Posterior cingulate gyrus (tissue), 11 donors: ENCODE measurements at regions not wholly inside any gene's neighbourhood (a gene's known extent, or its start where the extent isn't known, plus 50 kb on each side); places are given as distances from the start of the nearest gene placed in this dataset.

Source experiments
- DNase-seq, 10 donors: peaks; one replicate each; pipeline versions ENCODE4 v3.0.0 to v3.0.0-alpha.2; 2020 to 2021; ENCODE audit warnings: mixed read lengths in 3 of 10
- intact Hi-C: fragments of 100-400 bp; cut with DNase I; formaldehyde crosslinking; loops from one replicate; pipeline ENCODE4 v1.15.1; 2023

DNA sequence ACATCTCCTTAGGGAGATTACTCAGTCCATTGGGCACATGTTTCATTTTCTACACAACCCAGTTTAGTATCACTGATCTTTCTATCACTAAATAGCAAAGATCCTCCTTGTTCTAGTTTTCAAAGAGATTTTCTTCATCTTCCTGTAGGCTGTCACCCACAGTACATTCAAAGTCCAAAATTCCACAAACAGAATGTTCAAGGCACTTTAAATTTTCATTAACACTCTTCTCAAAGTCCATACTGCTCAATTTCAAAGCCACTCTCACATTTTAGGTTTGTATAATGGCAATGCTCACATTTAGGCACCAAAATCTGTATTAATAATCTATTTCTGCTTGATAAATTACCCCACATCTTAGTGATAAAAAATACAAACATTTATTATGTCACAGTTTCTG, 152.8 kb downstream of the FSIP2 start:
- no peak for DNase-seq
- intact Hi-C loops = no loop called here

DNA sequence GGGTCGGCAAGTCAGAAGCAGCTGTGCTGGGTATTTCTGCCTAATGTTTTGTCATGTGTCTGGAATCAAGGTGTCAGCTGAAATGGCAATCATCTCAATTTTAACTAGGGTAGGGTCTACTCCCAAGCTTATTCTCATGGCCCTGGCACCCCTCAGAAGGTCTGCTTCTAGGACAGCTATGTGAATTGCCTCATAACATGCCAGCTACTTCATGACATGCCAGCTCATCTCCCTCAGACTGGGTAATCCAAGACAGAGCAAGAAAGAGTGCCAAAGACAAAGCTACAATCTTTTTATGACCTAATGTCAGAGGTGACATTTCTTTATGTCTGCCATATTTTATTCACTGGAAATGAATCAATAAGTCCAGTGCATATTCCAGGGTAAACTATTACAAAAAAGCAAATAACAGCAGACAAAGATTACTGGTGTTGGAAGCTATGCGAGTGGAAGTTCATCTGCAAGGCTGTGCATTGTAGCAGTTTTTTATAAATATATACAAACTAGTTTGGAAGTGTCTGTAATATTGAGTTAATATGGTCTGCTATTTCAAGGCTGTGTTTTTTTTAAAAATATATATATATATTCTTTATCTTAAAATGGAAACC, 153.3 kb downstream of the FSIP2 start:
- no peak for DNase-seq
- intact Hi-C loops = no loop called here

DNA sequence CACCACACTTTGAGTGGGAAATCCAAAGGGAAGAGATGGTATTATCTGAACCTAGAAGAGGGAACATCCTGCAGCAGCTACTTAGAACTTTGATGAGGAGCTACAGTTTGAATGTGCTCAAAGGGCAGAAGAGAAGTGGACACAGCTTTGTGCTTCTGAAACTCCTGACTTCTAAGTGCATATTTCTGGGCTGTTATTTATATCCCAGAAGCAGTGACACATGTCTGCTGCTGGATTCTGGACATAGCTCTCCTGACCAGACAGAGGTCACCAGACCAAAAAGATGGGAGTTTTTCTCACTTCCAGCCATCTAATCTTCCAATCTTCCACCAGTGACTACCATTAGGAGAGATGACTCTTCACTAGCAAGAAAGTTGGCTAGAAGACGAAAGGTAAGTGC, 153.9 kb downstream of the FSIP2 start:
- intact Hi-C loops = no loop called here
- no peak for DNase-seq

DNA sequence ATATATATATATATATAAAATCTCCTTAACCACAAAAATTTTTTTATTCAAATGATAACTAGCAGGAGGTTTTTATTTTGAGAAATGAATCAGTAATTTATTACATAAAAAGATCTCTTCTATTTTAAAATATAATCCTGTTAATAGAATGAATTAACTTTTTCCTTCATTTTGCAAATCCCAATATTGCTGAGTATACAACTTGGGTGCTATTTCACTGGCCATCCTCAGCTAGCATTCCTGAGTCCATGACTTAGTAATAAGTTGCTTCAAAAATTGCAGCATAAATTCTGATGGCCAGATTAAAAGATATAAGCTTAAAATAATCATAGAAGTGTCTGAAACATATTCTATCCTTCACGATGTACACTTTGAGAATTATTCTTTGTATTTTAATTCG, 155.6 kb downstream of the FSIP2 start:
- intact Hi-C loops = no loop called here
- no peak for DNase-seq

DNA sequence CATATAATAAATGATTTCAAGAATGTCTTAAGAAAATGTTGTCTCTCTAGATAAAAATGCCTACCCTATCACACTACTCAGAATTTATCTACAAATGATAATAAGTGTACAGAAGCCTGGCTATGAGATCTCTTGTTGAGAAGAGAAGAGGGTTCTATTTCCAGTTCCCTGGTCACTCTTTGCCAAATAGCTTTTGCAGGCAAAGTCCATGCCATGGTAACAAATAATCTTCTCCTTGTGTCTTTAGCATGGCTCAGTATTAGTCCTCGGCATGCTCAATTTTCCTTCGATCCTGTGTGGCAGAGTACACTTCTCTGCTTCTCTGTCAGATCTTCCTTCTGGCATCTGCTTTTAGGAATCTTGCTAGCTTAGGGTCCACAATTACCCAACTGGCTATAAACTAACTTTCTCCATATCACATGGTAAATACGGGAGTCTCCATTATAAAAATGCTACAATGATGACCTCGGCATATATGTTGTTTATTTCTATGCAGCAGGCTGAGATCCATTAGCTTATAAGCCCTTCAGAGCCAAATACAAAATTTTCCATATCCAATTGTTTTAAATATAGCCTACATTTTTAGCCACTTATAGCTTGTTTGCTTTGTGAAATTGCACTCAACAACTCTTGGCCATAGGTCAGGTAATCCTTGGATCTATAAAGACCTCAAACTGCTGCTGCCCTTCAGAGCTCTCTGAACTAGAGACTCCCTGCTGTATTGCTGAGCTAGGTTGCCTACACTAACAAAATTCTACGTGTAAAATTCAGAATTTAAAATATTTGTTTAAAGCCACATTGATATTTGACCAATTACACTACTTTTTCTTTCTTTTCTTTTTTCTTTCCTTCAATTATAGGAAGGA, 157.5 kb downstream of the FSIP2 start:
- intact Hi-C loops = no loop called here
- DNase-seq = no peak

DNA sequence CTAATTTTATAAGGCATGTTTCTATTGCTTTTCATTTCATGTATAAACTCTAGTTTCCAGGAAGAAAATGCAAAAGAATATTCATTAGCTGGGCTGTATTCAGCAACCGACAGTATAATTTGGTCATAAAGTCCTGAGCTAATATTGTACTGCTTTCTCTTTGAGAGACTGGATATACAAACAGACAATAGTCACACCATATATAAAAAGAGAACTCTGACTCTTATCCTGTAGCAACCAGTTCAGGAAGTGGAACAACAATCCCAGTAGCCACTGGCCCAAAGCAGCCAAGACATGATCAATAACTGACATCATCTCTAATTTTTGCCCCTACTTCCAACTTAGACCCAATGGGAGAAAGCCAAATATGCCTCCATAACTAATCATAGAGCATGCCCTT, 160.8 kb downstream of the FSIP2 start:
- intact Hi-C loops = no loop called here
- DNase-seq = no peak

DNA sequence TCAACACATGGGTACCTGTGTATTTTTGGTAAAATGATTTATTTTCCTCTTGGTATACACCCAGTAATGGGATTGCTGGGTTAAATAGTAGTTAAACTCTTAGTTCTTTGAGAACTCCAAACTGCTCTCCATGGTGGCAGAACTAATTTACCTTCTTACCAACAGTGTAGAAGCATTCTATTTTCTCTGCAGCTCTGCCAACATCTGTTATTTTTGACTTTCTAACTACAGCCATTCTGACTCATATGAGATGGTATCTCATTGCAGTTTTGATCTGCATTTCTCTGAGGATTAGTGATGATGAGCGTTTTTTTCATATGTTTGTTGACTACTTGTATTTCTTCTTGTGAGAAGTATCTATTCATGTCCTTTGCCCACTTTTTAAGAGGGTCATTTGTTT, 180.6 kb downstream of the FSIP2 start:
- intact Hi-C loops = no loop called here
- DNase-seq = no peak

DNA sequence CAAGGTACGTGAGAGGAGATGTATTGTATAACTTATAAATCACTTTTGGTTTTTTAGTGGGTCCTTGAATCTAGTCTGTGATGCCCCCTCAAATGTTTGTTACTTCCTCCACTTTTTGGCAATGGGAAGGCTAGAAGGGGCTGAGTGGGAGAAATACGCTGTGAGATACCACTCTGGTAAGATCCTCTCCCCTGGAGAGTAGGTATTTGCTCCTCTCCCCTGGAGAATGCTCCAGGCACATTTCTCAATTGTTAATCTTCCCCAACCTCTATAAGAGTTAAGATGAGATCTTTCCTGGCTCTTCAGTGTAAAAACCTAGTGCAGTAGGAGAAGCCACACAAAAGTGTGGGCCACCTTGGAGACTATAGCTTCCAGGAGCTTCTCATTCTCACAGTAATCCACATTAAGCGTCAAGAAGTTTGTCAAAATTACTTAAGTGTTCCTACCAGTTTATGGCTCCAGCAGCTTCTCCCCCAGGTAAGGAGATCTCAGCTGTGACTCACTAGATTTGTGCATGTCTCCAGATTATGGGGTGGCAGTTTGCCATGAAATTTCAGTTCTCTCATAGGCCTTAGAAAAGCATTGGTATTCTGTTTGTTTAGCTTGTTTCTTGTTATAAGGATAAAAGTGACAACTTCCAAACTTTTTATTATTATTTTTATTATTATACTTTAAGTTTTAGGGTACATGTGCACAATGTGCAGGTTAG, 182.6 kb downstream of the FSIP2 start:
- intact Hi-C loops = no loop called here
- DNase-seq = no peak

DNA sequence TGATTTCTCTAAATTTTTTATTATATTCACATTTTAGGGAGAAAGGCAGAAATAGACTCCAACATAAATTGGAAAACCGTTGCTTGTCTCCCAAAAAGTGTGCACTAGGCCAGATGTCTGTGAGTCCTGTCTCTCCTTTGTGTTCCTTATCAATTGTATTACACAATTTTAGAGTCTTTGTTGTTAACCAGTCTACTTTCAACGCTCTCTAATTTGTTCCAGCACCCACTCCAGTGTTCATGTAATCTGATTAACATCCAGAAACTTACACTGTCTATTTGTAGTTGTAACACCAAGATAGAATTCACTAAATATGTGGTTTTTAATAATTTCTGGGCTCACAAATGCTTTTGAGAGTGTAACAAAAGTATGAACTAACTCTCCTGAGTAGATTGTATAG, 195.6 kb downstream of the FSIP2 start:
- no peak for DNase-seq
- intact Hi-C loops = no loop called here

DNA sequence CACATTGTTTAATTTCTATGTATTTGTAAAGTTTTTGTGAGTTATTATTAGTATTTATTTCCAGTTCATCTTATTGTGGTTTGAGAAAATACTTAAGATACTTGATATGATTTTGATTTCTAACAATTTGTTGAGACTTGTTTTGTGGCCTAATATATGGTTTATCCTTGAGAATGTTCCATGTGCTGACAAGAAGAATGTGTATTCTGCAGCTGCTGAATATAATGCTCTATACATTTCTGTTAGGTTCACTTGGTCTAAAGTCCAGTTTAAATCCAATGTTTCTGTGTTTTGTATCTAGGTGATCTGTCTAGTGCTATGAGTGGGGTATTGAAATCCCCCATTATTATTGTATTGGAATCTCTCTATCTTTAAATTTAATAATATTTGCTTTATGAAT, 201.3 kb downstream of the FSIP2 start:
- intact Hi-C loops = no loop called here
- DNase-seq = no peak

DNA sequence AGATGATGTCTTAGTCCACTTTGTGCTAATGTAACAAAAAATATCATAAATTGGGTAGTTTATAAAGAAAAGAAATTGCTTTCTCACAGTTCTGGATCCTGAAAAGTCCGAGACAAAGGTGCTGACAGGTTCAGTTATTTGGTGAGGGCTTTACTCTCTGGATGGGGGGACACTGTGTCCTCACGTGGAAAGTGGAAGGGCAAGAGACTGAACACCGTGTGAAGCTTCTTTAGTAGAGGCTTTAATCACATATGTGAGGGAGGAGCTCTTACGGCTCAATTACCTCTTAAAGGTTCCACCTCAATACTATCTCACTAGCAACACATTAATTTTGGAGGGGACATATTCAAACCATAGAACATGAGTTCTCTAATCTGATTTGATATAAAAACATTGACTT, 204.3 kb downstream of the FSIP2 start:
- no peak for DNase-seq
- intact Hi-C loops = no loop called here

DNA sequence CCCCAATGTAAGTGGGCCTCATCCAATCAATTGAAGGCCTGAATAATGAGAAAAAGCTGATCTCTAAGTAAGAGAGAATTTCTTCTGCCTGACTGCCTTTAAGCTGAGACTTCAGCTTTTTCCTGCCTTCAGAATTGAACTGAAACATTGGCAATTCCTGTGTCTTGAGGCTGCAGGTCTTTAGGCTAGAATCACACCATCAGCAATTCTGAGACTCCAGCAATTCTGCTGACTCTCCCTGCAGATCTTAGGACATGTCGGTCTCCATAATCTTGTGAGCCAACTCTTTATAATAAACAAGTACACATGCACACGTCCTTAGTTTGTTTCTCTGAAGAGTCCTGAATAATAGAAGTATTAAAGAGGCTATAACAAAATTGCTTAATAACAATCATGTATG, 209.1 kb downstream of the FSIP2 start:
- DNase-seq = no peak
- intact Hi-C loops = no loop called here

DNA sequence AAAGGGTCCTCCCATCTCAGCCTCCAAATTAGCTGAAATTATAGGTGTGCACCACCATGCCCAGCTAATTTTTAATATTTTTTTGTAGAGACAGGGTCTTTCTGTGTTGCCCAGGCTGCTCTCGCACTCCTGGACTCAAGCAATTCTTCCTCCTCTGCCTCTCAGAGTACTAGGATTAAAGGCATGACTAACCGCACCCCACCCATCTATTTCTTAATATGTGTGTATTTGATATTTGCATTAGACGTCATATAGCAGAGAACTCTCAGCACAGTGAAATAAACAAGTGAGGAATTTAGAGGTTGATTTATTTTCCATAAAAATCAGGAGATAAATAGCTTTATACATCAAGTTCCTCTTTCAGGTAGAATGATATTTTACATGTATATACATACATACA, 213.5 kb downstream of the FSIP2 start:
- intact Hi-C loops = no loop called here
- DNase-seq = no peak

DNA sequence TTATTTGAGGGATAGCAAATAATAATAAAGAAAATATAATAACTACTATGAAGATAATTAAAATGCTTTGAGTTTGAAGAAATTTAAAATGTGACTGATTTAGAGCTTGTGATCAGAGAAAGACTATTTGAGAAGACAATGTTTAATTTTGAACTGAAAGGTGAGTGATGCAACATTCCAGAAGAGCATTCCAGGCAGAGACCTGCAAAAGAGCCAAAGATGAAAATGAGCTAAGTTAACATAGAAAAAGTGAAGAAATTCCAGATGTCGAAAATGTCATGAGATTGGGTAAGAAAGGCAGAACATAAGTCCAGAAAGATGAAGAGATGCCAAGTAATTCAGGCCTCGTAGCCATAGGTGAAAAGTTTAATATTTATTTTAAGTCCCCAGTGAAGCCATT, 215.8 kb downstream of the FSIP2 start:
- intact Hi-C loops = no loop called here
- DNase-seq = no peak

DNA sequence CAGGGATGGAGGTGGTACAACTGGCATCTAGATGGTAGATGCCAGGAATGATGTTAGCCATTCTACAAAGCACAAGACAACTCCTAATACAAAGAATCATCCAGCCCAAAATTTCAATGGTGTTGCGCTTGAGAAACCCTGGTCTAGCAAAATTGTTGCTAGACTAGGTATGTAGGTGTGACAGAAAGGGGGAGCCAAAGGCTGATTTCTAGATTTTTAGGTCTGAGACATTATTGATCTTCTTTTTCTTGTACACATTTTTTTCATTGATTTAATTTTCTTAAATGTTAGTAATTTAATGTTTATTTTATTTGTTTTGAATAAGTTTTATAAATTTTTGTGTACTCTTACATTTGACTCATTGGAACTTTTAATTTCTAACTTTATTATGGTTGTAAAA, 216.4 kb downstream of the FSIP2 start:
- DNase-seq = no peak
- intact Hi-C loops = no loop called here

DNA sequence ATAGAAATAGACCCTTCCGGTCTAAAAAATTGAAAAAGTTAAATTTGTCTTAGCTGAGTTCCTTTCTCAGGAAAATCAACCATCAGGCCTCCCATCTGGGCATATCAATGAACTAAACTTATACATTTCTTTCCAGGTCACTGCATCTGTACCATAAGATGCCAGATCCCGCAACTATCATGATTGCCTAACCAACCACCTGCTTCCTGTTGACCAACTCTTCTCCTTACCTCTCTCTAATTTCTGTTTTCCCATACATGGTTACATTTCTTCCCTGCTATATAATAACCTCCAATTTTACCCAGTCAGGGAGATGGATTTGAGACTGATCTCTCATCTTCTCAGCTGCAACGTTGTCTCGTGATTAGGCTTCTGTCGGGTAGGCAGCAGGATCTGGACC, 228.7 kb downstream of the FSIP2 start:
- DNase-seq = no peak
- intact Hi-C loops = no loop called here

DNA sequence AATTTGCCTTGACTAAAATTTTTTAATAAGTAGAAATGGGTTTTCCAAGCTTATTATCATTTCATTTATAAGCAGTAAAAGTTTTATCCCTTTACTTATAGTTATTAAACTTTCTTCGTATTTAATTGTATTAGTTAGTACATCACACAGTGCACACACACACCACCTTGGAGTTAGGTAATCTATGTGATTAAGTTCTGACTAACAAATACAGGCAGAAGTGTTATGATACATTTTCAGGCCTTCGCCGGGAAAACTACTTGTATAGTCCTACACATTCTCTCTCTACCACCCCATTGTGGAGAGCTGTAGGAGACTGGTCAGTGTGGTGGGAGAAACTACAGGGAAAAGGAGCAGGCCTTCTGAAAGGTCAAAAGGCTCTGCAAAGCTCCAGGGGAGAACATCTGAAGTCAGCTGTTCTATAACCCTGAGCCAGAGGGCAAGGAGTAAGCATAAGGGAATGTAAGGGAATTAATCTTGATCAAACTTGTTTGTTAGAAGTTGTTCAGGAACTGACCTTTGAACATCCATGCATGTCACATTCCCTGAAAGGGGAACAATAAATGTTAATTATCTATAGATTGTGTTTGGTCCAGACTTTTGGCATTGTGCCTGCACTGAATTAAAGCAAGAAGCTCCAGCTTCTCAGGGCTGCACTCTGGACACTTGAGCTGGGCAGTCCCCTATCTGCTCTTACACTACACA, 231.7 kb downstream of the FSIP2 start:
- DNase-seq = no peak

DNA sequence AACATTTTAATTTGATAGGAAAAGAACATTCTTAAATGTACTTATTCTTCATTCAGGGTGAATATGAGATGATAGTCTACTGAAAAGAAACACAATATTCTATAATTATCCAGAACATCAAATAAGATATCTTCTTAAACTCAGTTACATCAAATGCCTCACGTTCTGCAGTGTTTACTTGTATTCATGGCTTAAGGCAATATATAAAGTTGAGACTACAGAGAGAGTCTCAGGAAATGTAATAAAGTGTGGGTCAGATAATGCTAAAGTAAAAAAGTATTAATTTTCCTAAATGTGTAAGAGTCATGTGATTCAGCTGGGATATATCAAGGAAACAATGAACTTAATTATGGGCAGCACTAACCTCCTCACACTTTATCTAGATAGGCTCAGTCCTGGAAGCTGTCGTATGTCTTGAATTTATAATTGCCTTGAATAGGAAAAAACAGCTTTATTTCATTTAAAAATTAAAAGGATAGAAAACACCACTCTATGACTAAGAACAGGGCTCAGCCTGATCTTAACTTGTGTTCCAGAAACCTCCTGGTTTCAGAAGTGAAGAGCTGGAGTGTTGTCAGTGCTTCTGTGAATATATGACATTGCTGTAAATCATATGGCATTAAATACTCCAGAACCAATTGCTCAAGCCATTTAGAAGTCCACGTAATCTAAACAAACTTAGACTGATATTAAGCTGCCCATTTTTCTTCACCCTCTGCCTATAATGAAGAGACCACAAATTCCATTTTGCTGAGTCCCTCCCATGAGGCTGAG, 240.2 kb downstream of the FSIP2 start:
- DNase-seq = no peak
- intact Hi-C loops = no loop called here

More for the DNA sequence above, 231.7 kb downstream of the FSIP2 start:
- intact Hi-C loops = no loop called here

DNA sequence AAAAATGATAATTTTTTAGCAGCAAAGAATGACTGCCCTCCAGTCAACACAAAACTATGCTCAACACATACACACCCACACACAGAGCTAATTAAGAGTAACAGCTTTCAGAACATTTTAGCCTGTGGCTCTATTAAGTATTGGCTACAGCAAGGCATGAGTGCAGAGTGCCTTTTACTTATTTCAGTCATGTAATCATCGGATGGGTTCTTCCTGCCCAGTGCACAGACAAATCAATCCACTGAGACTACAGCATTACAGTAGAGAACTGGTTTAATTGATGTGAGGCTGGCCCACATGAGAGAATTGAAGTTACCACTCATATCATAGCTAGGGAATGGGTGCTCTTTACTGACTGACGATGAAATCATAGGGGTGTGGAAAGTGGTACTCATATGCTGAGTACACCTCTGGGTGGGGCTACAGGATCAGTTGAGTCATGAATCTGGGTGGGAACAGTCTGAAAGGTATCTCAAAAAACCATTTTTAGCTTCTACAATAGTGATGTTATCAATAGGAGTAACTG, 241.0 kb downstream of the FSIP2 start:
- intact Hi-C loops = no loop called here
- DNase-seq = no peak

DNA sequence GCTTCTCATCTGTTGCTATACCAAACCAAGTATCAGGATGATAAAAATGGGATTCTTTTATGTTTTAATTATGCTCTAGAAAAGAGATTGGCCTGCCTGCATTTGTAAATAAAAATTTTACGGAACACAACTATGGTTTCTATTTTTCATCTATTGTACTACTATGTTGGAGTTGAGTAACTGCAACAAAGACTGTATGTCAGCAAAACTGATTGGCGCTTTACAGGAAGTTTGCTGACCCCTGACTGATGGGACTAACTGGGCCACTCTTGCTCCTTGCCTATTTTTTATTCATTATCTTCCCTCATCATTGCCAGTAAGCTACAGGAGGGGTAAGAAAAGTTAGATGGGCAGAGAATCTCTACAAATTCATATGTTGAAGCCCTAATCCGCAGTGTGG, 242.3 kb downstream of the FSIP2 start:
- intact Hi-C loops = no loop called here
- DNase-seq = no peak
